Activated naive CD8-positive, alpha-beta T cell (primary cell): ENCODE measurements at regions not wholly inside any gene's neighbourhood (a gene's known extent, or its start where the extent isn't known, plus 50 kb on each side); places are given as distances from the start of the nearest gene placed in this dataset.
"Not testable (repeated sequence)": the region's sequence is repeated elsewhere in the genome, so short reads cannot be mapped to it uniquely, and the experiment has no call there.

Experiments
- H3K27ac Mint-ChIP-seq: one replicate; pipeline ENCODE4 v1.8.0; 2021; ENCODE audit warnings: mixed read lengths
- H3K27me3 Mint-ChIP-seq: one replicate; pipeline ENCODE4 v1.8.0; 2021; ENCODE audit warnings: mixed read lengths
- H3K36me3 Mint-ChIP-seq: one replicate; pipeline ENCODE4 v1.8.0; 2021; ENCODE audit warnings: mixed read lengths
- H3K4me1 Mint-ChIP-seq: one replicate; pipeline ENCODE4 v1.8.0; 2021; ENCODE audit warnings: low read depth, mixed read lengths
- H3K4me3 Mint-ChIP-seq: one replicate; pipeline ENCODE4 v1.8.0; 2021; ENCODE audit warnings: mild to moderate bottlenecking, mixed read lengths
- H3K9me3 Mint-ChIP-seq: one replicate; pipeline ENCODE4 v1.8.0; 2021; ENCODE audit warnings: low read depth, mixed read lengths

- Mint-ChIP-seq H3K9me3 (peaks cover 8% of the 10 kb centered on the region), H3K4me3 (no peak overlapping the region), H3K27ac (no peak overlapping the region), H3K4me1 (no peaks in the 10 kb centered on the region), H3K36me3 (no peaks in the 10 kb centered on the region), H3K27me3 (peaks cover 4% of the 10 kb centered on the region)
These were observed 407.5 kb upstream of the NECTIN3 start for GRCh38 chr3:110664148-110664547.

- no peaks in the 10 kb centered on the region for H3K4me1 Mint-ChIP-seq
- peaks cover 4% of the 10 kb centered on the region for H3K27me3 Mint-ChIP-seq
- H3K9me3 Mint-ChIP-seq = peaks cover 15% of the 10 kb centered on the region
- H3K4me3 Mint-ChIP-seq = no peak overlapping the region
- H3K36me3 Mint-ChIP-seq = no peaks in the 10 kb centered on the region
- H3K27ac Mint-ChIP-seq = no peak overlapping the region
These were observed 405.1 kb upstream of the NECTIN3 start for GRCh38 chr3:110666495-110666894.

GRCh38 chr3:110667216-110667615 is 404.4 kb upstream of the NECTIN3 start:
- peaks cover 4% of the 10 kb centered on the region for H3K27me3 Mint-ChIP-seq
- no peaks in the 10 kb centered on the region for H3K4me1 Mint-ChIP-seq
- H3K9me3 Mint-ChIP-seq = peaks cover 15% of the 10 kb centered on the region
- H3K36me3 Mint-ChIP-seq = no peaks in the 10 kb centered on the region
- no peak overlapping the region for H3K27ac Mint-ChIP-seq
- H3K4me3 Mint-ChIP-seq = no peak overlapping the region

- H3K36me3 Mint-ChIP-seq = no peaks in the 10 kb centered on the region
- H3K27ac Mint-ChIP-seq = no peak overlapping the region
- H3K4me3 Mint-ChIP-seq = no peak overlapping the region
- peaks cover 4% of the 10 kb centered on the region for H3K27me3 Mint-ChIP-seq
- H3K9me3 Mint-ChIP-seq = peaks cover 14% of the 10 kb centered on the region
- H3K4me1 Mint-ChIP-seq = no peaks in the 10 kb centered on the region
These were observed 401.2 kb upstream of the NECTIN3 start for GRCh38 chr3:110670407-110670806.

- peaks cover 2% of the 10 kb centered on the region for H3K27me3 Mint-ChIP-seq
- H3K36me3 Mint-ChIP-seq = no peaks in the 10 kb centered on the region
- H3K27ac Mint-ChIP-seq = no peak overlapping the region
- H3K9me3 Mint-ChIP-seq = peaks cover 6% of the 10 kb centered on the region
- no peak overlapping the region for H3K4me3 Mint-ChIP-seq
- no peaks in the 10 kb centered on the region for H3K4me1 Mint-ChIP-seq
These were observed 394.1 kb upstream of the NECTIN3 start for GRCh38 chr3:110677506-110677905.

- Mint-ChIP-seq H3K27ac (no peak overlapping the region), H3K27me3 (no peaks in the 10 kb centered on the region), H3K4me1 (no peaks in the 10 kb centered on the region), H3K4me3 (no peak overlapping the region), H3K9me3 (peaks cover 6% of the 10 kb centered on the region), H3K36me3 (no peaks in the 10 kb centered on the region)
These were observed 392.3 kb upstream of the NECTIN3 start for GRCh38 chr3:110679285-110679684.

- H3K27me3 Mint-ChIP-seq = peaks cover 2% of the 10 kb centered on the region
- H3K27ac Mint-ChIP-seq = no peak overlapping the region
- no peak overlapping the region for H3K4me3 Mint-ChIP-seq
- peaks cover 3% of the 10 kb centered on the region for H3K9me3 Mint-ChIP-seq
- H3K36me3 Mint-ChIP-seq = no peaks in the 10 kb centered on the region
- H3K4me1 Mint-ChIP-seq = no peaks in the 10 kb centered on the region
These were observed 391.2 kb upstream of the NECTIN3 start for GRCh38 chr3:110680450-110680849.

GRCh38 chr3:110684466-110684865 is 387.1 kb upstream of the NECTIN3 start:
- Mint-ChIP-seq H3K36me3 (no peaks in the 10 kb centered on the region), H3K27ac (no peak overlapping the region), H3K9me3 (no peaks in the 10 kb centered on the region), H3K4me1 (no peaks in the 10 kb centered on the region), H3K27me3 (peaks cover 2% of the 10 kb centered on the region), H3K4me3 (no peak overlapping the region)

GRCh38 chr3:110685630-110686029 is 386.0 kb upstream of the NECTIN3 start:
- H3K9me3 Mint-ChIP-seq = no peaks in the 10 kb centered on the region
- H3K4me3 Mint-ChIP-seq = no peak overlapping the region
- H3K27me3 Mint-ChIP-seq = peaks cover 2% of the 10 kb centered on the region
- H3K27ac Mint-ChIP-seq = no peak overlapping the region
- no peaks in the 10 kb centered on the region for H3K4me1 Mint-ChIP-seq
- no peaks in the 10 kb centered on the region for H3K36me3 Mint-ChIP-seq

- H3K9me3 Mint-ChIP-seq = no peaks in the 10 kb centered on the region
These were observed 384.9 kb upstream of the NECTIN3 start for GRCh38 chr3:110686701-110687100.

GRCh38 chr3:110687138-110687537 is 384.5 kb upstream of the NECTIN3 start:
- H3K27ac Mint-ChIP-seq = no peak overlapping the region
- no peaks in the 10 kb centered on the region for H3K4me1 Mint-ChIP-seq
- H3K27me3 Mint-ChIP-seq = peaks cover 2% of the 10 kb centered on the region
- H3K4me3 Mint-ChIP-seq = no peak overlapping the region
- no peaks in the 10 kb centered on the region for H3K9me3 Mint-ChIP-seq
- no peaks in the 10 kb centered on the region for H3K36me3 Mint-ChIP-seq

More at GRCh38 chr3:110686701-110687100, 384.9 kb upstream of the NECTIN3 start:
- H3K4me3 Mint-ChIP-seq = no peak overlapping the region
- no peaks in the 10 kb centered on the region for H3K36me3 Mint-ChIP-seq
- no peak overlapping the region for H3K27ac Mint-ChIP-seq
- H3K27me3 Mint-ChIP-seq = peaks cover 2% of the 10 kb centered on the region
- H3K4me1 Mint-ChIP-seq = no peaks in the 10 kb centered on the region

GRCh38 chr3:110697961-110698360 is 373.7 kb upstream of the NECTIN3 start:
- no peaks in the 10 kb centered on the region for H3K27me3 Mint-ChIP-seq
- H3K4me3 Mint-ChIP-seq = no peak overlapping the region
- no peaks in the 10 kb centered on the region for H3K4me1 Mint-ChIP-seq
- no peaks in the 10 kb centered on the region for H3K36me3 Mint-ChIP-seq
- H3K27ac Mint-ChIP-seq = no peak overlapping the region
- H3K9me3 Mint-ChIP-seq = no peaks in the 10 kb centered on the region

GRCh38 chr3:110704332-110704731 is 367.3 kb upstream of the NECTIN3 start:
- H3K4me1 Mint-ChIP-seq, H3K27ac Mint-ChIP-seq, H3K4me3 Mint-ChIP-seq, H3K9me3 Mint-ChIP-seq, H3K36me3 Mint-ChIP-seq: not testable (repeated sequence)
- peaks cover 10% of the 10 kb centered on the region for H3K27me3 Mint-ChIP-seq

GRCh38 chr3:110708156-110708555 is 363.5 kb upstream of the NECTIN3 start:
- Mint-ChIP-seq H3K36me3 (no peaks in the 10 kb centered on the region), H3K9me3 (no peaks in the 10 kb centered on the region), H3K4me3 (no peak overlapping the region), H3K27ac (no peak overlapping the region), H3K4me1 (no peaks in the 10 kb centered on the region), H3K27me3 (peaks cover 16% of the 10 kb centered on the region)

- H3K4me1 Mint-ChIP-seq = no peaks in the 10 kb centered on the region
- H3K27ac Mint-ChIP-seq = no peak overlapping the region
- H3K4me3 Mint-ChIP-seq = no peak overlapping the region
- peaks cover 8% of the 10 kb centered on the region for H3K27me3 Mint-ChIP-seq
- no peaks in the 10 kb centered on the region for H3K9me3 Mint-ChIP-seq
- no peaks in the 10 kb centered on the region for H3K36me3 Mint-ChIP-seq
These were observed 361.5 kb upstream of the NECTIN3 start for GRCh38 chr3:110710156-110710555.

GRCh38 chr3:110710603-110711002 is 361.0 kb upstream of the NECTIN3 start:
- no peaks in the 10 kb centered on the region for H3K4me1 Mint-ChIP-seq
- H3K27me3 Mint-ChIP-seq = peaks cover 6% of the 10 kb centered on the region
- no peak overlapping the region for H3K4me3 Mint-ChIP-seq
- no peak overlapping the region for H3K27ac Mint-ChIP-seq
- H3K9me3 Mint-ChIP-seq = no peaks in the 10 kb centered on the region
- H3K36me3 Mint-ChIP-seq = no peaks in the 10 kb centered on the region
